ENCODE measurements at regions not wholly inside any gene's neighbourhood (a gene's known extent, or its start where the extent isn't known, plus 50 kb on each side); places are given as distances from the start of the nearest gene placed in this dataset.
"Not testable (repeated sequence)": the region's sequence is repeated elsewhere in the genome, so short reads cannot be mapped to it uniquely, and the experiment has no call there.

DNA sequence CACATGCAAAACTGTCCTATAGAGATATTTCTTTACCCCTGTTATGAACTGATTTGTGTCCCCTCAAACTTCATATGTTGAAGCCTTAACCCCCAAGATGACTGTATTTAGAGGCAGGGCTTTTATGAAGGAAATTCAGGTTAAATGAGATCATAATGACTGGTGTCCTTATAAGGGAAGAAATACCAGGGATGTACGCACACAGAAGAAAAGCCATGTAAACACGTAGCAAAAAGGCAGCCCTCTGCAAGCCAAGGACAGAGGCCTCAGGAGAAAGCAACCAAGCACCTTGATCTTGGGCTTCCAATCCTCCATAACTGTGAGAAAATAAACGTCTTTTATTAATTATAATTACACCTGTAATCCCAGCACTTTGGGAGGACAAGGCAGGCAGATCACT, 101.3 kb upstream of the NDUFV2 start:
- Mint-ChIP-seq H3K36me3 (ENCODE audit: insufficient read depth, unreplicated experiment) (no peaks in the 10 kb centered on the region), H3K4me1 (ENCODE audit: insufficient read depth, unreplicated experiment) (peaks cover 16% of the 10 kb centered on the region), H3K9me3 (ENCODE audit: unreplicated experiment) (peaks cover 13% of the 10 kb centered on the region), H3K4me3 (ENCODE audit: unreplicated experiment) (no peak overlapping the region), H3K27ac (ENCODE audit: low read depth, unreplicated experiment) (no peak overlapping the region), H3K27me3 (ENCODE audit: insufficient read depth, unreplicated experiment) (no peaks in the 10 kb centered on the region)
- CTCF ChIA-PET = interaction anchor here (0.7 to 2.5 kb wide), 2 partner anchors 18 to 105 kb away, joined by 3 to 8 read pairs; no protein-coding TSS in a partner anchor
- no peak for DNase-seq (ENCODE audit: unreplicated experiment)
- TF ChIP-seq, protein P1, sequence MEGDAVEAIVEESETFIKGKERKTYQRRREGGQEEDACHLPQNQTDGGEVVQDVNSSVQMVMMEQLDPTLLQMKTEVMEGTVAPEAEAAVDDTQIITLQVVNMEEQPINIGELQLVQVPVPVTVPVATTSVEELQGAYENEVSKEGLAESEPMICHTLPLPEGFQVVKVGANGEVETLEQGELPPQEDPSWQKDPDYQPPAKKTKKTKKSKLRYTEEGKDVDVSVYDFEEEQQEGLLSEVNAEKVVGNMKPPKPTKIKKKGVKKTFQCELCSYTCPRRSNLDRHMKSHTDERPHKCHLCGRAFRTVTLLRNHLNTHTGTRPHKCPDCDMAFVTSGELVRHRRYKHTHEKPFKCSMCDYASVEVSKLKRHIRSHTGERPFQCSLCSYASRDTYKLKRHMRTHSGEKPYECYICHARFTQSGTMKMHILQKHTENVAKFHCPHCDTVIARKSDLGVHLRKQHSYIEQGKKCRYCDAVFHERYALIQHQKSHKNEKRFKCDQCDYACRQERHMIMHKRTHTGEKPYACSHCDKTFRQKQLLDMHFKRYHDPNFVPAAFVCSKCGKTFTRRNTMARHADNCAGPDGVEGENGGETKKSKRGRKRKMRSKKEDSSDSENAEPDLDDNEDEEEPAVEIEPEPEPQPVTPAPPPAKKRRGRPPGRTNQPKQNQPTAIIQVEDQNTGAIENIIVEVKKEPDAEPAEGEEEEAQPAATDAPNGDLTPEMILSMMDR (IDR thresholded peaks at IDR 0.05; ENCODE audit: unreplicated experiment) = no peak
- POLR2A ChIA-PET = interaction anchor here (1.3 kb wide), 1 partner anchor 54 kb away, joined by 9 read pairs; no protein-coding TSS in a partner anchor
- BruUV-seq (replicated peaks) = no TSS peak
- intact Hi-C loops (cut with micrococcal nuclease) = no loop called here

DNA sequence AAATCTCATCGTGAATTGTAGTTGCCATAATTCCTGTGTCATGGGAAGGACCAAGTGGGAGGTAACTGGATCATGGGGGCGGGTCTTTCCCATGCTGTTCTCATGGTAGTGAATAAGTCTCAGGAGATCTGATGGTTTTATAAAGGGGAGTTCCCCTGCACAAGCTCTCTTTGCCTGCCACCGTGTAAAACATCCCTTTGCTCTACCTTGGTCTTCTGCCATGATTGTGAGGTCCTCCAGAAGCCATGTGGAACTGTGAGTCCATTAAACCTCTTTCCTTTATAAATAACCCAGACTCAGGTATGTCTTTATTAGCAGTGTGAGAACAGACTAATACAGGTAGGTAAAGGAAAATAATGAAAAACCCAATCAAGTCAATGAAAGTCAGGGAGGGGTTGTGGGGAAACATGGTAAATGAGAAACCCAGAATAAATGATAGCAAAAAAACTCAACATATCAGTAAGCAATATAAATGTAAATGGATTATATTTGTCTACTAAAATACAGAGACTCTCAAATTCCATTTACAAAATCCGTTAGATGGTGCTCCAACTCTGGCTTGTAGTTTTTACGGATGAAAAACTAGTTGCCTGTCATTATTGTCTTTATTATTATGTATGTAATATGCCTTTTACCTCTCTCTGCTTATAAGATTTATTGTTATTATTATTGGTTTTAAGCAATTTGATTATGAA, 98.9 kb upstream of the NDUFV2 start:
- Mint-ChIP-seq H3K4me1 (ENCODE audit: insufficient read depth, unreplicated experiment) (peaks cover 11% of the 10 kb centered on the region), H3K9me3 (ENCODE audit: unreplicated experiment) (peaks cover 13% of the 10 kb centered on the region), H3K4me3 (ENCODE audit: unreplicated experiment) (no peak overlapping the region), H3K36me3 (ENCODE audit: insufficient read depth, unreplicated experiment) (no peaks in the 10 kb centered on the region), H3K27ac (ENCODE audit: low read depth, unreplicated experiment) (no peak overlapping the region), H3K27me3 (ENCODE audit: insufficient read depth, unreplicated experiment) (no peaks in the 10 kb centered on the region)
- BruUV-seq (replicated peaks) = no TSS peak
- TF ChIP-seq, protein P1 (IDR thresholded peaks at IDR 0.05; ENCODE audit: unreplicated experiment) = no peak
- no peak for DNase-seq (ENCODE audit: unreplicated experiment)
- ChIA-PET POLR2A (interaction anchor here (1.1 kb wide), 1 partner anchor 14 kb away, joined by 3 read pairs; no protein-coding TSS in a partner anchor), CTCF (no interaction called here)
- intact Hi-C loops (cut with micrococcal nuclease) = no loop called here

DNA sequence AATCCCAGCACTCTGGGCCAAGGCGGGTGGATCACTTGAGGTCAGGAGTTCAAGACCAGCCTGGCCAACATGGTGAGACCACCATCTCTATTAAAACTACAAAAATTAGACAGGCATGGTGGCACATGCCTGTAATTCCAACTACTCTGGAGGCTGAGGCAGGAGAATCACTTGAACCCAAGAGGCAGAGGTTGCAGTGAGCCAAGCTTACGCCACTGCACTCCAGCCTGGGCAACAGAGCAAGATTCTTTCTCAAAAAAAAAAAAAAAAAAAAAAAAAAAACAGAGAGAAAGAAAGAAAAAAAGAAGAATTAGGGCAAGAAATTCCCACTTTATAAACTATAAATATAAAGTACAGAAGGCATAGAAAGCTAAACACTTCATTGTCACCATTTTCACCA, 98.2 kb upstream of the NDUFV2 start:
- H3K4me1 Mint-ChIP-seq (ENCODE audit: insufficient read depth, unreplicated experiment); H3K27me3 Mint-ChIP-seq (ENCODE audit: insufficient read depth, unreplicated experiment); BruUV-seq (replicated peaks); H3K36me3 Mint-ChIP-seq (ENCODE audit: insufficient read depth, unreplicated experiment); H3K27ac Mint-ChIP-seq (ENCODE audit: low read depth, unreplicated experiment); intact Hi-C loops (cut with micrococcal nuclease); POLR2A ChIA-PET; H3K4me3 Mint-ChIP-seq (ENCODE audit: unreplicated experiment); DNase-seq (ENCODE audit: unreplicated experiment): not testable (repeated sequence)
- CTCF ChIA-PET = interaction anchor here (1.4 kb wide), 1 partner anchor 16 kb away, joined by 3 read pairs; no protein-coding TSS in a partner anchor
- peaks cover 13% of the 10 kb centered on the region for H3K9me3 Mint-ChIP-seq (ENCODE audit: unreplicated experiment)

DNA sequence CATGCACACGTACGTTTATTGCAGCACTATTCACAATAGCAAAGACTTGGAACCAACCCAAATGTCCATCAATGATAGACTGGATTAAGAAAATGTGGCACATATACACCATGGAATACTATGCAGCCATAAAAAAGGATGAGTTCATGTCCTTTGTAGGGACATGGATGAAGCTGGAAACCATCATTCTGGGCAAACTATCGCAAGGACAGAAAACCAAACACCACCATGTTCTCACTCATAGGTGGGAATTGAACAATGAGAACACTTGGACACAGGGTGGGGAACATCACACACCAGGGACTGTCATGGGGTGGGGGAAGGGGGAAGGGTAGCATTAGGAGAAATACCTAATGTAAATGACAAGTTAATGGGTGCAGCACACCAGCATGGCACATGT, 94.8 kb upstream of the NDUFV2 start:
- CTCF ChIA-PET; POLR2A ChIA-PET; intact Hi-C loops (cut with micrococcal nuclease); H3K27me3 Mint-ChIP-seq (ENCODE audit: insufficient read depth, unreplicated experiment); H3K9me3 Mint-ChIP-seq (ENCODE audit: unreplicated experiment); H3K27ac Mint-ChIP-seq (ENCODE audit: low read depth, unreplicated experiment); DNase-seq (ENCODE audit: unreplicated experiment); H3K36me3 Mint-ChIP-seq (ENCODE audit: insufficient read depth, unreplicated experiment); BruUV-seq (replicated peaks); H3K4me3 Mint-ChIP-seq (ENCODE audit: unreplicated experiment); H3K4me1 Mint-ChIP-seq (ENCODE audit: insufficient read depth, unreplicated experiment): not testable (repeated sequence)

DNA sequence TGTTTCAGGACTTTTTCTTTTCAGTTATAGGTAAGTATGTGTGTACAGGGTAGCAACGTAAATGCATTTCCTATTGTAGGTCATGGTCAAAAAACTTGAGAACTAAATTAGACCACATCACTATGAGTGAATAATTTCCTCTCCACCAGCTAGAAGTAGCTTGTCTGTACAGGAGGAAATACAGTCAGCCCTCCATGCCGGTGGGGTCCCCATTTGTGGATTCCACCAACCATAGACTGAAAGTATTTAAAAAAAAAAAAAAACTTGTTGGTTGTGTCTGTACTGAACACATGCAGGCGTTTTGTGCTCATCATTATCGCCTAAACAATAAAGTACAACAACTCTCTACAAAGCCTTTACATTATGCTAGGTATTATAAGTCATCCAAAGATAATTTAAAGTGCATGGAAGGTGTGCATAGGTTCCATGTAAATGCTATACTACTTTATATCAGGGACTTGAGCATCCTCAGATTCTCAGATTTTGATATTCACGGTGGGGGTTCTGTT, 94.2 kb upstream of the NDUFV2 start:
- H3K4me3 Mint-ChIP-seq (ENCODE audit: unreplicated experiment) = no peak overlapping the region
- H3K27ac Mint-ChIP-seq (ENCODE audit: low read depth, unreplicated experiment) = no peak overlapping the region
- peaks cover 3% of the 10 kb centered on the region for H3K9me3 Mint-ChIP-seq (ENCODE audit: unreplicated experiment)
- BruUV-seq (replicated peaks) = no TSS peak
- DNase-seq (ENCODE audit: unreplicated experiment) = no peak
- no peaks in the 10 kb centered on the region for H3K4me1 Mint-ChIP-seq (ENCODE audit: insufficient read depth, unreplicated experiment)
- CTCF ChIA-PET = no interaction called here
- no peaks in the 10 kb centered on the region for H3K36me3 Mint-ChIP-seq (ENCODE audit: insufficient read depth, unreplicated experiment)
- TF ChIP-seq, protein P1 (IDR thresholded peaks at IDR 0.05; ENCODE audit: unreplicated experiment) = no peak
- H3K27me3 Mint-ChIP-seq (ENCODE audit: insufficient read depth, unreplicated experiment) = no peaks in the 10 kb centered on the region
- POLR2A ChIA-PET = interaction anchor here (0.5 kb wide), 1 partner anchor 1582 kb away, joined by 3 read pairs; no protein-coding TSS in a partner anchor
- intact Hi-C loops (cut with micrococcal nuclease) = no loop called here

Data from MCF 10A (cell line).